ENCODE measurements at regions not wholly inside any gene's neighbourhood (a gene's known extent, or its start where the extent isn't known, plus 50 kb on each side); places are given as distances from the start of the nearest gene placed in this dataset.

DNA sequence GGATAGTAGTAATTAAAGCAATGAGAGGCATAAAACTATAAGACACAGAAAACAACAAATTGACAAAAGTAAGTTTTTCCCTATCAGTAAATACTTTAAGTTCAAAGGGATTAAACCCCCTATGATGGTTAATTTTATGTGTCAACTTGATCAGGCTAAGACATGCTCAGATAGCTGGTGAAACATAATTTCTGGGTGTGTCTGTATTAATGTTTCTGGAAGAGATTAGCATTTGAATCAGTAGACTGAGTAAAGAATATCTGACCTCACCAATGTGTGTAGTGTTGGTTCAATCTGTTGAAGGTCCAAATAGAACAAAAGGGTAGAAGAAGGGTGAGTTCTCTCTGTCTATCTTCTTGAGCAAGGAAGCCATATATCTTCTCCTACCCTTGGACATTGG is 283.3 kb upstream of the GRM7 start:
- no peak for DNase-seq (ENCODE audit: low read depth in 3 of 3)

DNA sequence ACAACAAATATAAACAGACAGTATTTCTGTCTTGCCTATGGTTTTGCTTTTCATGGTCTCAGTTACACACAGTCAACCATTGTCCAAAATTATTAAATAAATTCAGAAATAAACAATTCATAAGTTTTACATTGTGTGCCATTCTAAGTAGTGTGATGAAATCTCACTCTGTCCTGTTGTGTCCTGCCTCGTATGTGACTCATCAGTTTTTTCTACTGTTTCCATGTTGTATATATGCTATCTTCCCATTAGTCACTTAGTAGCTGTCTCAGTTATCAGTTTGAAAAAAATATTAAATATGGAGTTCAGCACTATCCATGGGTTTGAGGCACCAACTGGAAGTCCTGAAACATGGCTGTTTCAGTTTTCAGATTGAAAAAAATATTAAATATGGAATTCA is 282.4 kb upstream of the GRM7 start:
- no peak for DNase-seq (ENCODE audit: low read depth in 3 of 3)

DNA sequence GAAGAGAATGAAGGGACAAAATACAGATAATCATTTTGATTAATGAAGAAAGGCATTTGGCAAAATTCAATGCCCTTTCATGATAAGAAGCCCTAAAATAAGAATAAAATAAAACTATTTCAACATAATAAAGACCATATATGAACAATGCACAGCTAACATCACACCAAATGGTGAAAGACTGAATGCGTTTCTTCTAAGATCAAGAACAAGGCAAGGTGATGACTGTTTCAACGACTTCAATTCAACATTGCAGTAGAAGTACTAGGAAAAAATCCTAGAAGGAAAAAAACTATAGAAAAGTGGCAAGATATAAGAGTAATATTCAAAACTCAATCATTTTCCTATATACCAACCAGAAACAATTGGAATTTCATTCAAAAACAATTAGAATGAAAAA is 280.1 kb upstream of the GRM7 start:
- DNase-seq (ENCODE audit: low read depth in 3 of 3): no peak

DNA sequence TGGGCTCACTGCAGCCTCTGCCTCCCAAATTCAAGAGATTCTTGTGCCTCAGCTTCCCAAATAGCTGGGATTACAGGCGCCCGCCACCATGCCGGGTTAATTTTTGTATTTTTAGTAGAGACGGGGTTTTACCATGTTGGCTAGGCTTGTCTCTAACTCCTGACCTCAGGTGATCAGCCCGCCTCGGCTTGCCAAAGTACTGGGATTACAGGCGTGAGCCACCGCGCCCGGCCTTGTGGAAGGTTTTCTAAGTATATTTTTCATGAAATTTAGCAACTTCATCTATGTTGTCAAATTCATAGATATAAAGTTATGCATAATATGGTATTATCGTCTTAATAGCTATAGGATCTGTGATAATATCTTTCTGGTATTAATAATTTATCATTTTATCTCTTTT is 275.6 kb upstream of the GRM7 start:
- DNase-seq (ENCODE audit: low read depth in 3 of 3): no peak

DNA sequence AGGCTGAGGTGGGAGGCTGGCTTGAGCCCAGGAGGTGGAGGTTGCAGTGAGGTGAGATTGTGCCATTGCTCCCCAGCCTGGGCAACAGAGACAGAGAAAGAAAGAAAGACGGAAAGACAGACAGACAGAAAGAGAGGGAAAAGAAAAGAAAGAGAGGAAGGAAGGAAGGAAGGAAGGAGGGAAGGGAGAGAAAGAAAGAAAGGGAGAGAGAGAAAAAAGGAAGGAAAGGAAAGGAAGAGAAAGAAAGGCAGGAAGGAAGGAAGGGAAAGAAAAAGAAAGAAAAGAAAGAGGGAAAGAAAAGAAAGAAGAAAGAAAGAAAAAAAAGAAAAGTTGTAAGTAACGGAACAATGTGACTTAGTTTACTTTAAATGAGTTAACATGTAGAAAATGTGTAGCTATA is 260.7 kb upstream of the GRM7 start:
- no peak for DNase-seq (ENCODE audit: low read depth in 3 of 3)

DNA sequence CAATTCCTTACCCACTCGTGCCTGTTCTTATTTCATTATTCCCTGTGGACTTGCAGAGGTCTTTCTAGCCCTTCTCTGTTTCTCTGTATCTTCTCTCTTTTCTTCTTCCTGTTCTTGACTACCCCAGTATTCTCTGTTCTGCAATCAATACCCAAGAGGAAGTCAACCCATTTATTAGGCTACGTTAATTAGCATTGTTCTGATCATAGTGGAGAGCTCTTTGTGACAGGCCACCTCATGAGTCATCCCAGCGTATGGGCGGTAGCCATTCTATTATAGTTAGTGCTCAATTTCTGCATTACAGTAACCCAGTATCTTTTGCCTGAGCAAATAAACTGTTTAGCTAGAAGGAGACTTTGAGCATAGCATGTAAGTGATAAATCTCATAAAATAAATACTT is 259.5 kb upstream of the GRM7 start:
- no peak for DNase-seq (ENCODE audit: low read depth in 3 of 3)

DNA sequence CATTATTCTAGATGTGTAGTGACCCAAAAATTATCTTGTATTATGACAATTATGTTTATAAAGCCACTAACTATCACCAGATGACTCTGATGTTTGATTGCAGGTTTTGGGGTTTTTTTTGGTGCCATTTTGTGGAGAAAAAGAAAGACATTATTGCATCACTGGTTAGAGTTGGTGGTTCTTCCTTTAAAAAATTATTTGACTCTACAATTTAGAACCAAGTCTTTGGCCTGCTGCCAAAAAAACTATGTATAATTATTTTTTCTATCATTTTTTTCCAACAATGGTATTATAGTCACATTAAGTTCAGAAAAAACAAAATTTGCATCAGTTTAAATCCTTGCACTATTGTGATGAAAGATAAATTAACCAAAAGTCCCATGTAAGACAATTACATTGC is 258.6 kb upstream of the GRM7 start:
- DNase-seq (ENCODE audit: low read depth in 3 of 3): no peak

DNA sequence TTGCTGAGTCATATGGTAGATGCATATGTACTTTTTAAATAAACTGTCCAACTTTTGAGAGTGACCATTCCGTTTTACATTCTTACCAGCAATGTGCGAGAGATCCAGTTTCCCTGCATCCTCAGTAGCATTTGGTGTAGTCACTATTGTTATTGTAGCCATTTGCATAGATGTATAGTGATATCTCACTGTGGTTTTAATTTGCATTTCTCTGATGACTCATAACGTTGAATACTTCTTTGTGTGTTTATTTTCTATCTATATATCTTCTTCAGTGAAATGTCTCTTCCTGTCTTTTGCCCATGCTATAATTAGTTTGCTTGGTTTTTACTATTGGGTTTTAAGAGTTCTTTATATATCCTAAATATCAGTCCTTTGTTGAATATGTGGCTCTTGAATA is 255.7 kb upstream of the GRM7 start:
- no peak for DNase-seq (ENCODE audit: low read depth in 3 of 3)

DNA sequence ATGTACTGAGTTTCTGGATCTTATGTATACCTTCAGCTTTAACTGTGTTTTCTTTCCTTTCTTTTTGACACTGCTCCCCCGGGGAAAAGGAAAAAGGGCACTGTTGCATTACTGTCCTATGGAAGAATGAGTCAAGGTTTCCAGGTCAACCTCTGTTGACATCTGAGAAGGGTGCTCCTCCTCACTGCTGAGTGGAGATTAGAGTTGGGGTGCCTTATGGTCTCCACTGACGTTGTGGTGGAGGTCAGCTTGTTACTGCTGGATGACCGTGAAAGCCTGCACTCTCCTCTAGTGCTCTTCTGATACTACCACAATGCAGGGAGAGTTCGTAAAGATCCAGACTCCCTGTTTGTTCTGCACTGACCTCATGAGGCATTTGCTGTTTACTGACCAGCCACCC is 252.1 kb upstream of the GRM7 start:
- no peak for DNase-seq (ENCODE audit: low read depth in 3 of 3)

DNA sequence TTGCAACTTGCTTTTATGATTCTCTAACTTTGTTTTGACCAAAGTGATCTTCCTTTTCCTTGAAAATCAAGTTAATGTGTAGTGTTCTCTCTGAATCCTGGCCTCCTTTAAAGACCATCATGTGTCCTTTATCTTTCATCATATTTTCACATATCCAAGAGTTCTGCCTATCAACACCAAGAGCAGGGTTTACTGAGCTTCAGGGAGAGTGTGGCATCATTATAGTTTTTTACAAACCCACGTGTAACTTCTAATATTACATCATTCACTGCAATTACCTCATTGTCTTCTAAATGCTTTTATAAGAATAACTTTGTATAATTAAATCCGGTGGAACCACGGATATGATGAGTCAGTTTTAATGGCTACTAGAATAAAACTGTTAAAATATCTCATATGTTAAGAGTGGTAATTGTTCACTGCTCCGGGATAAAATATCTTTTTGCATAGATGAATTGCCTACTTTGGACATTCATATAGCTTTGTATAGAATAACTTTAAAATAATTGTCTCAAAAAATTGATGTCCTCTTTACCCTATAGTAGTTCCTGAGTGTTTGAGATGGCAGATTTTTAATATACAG is 248.8 kb upstream of the GRM7 start:
- DNase-seq (ENCODE audit: low read depth in 3 of 3): no peak

DNA sequence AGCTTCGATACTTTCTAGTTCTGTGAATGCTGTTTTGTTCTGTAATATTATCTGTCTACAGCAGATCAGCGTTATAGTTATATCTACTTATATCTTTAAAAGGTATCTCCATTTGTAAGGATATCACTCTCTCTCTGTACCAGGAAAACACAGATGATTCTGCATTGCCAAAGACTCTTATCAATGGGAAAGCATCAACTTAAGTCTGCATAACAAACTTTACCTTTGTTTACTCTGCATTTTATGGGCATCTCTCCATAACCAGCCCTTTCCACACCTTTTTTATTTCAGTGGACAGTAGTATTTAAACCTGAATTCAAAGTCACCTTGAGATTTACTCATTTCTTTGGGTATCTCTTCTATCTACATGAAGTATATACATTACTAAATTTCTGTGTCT is 238.7 kb upstream of the GRM7 start:
- no peak for DNase-seq (ENCODE audit: low read depth in 3 of 3)

DNA sequence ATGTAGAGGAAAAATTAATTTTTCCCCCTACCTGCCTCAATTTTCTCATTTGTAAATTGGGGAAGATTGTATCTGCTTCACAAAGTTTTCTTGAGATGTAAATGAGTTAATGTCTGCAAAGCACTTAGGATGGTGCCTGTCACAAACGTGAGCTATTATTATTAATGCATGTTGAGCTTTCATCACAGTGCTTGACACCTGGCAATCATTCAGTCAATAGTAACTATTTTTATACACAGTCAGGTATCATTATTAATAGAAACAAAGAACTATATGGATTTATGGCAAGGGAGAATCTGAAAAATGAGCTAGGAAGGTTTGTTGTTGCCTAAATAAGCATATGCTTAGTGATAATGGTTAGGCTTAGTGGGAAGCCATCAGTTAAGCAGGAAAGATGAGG is 238.2 kb upstream of the GRM7 start:
- DNase-seq (ENCODE audit: low read depth in 3 of 3): no peak

DNA sequence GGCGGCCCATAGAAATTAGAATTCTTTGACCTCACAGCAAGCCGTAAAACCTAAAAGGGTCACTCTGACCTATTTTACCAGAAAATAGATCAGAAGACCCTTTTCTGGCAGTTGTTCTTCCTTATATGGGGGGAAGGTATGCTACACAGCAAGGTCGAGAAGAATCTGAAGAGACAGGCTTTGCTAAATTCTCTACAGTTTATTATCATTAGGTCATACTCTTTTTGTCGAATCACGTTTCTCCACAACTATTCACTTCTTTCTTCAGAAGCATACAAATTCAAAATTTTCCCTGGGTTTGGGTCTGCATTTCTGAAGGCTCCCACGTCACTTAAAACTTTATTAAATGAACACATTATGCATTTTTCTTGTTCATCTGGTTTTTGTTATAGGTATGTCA is 229.5 kb upstream of the GRM7 start:
- no peak for DNase-seq (ENCODE audit: low read depth in 3 of 3)

DNA sequence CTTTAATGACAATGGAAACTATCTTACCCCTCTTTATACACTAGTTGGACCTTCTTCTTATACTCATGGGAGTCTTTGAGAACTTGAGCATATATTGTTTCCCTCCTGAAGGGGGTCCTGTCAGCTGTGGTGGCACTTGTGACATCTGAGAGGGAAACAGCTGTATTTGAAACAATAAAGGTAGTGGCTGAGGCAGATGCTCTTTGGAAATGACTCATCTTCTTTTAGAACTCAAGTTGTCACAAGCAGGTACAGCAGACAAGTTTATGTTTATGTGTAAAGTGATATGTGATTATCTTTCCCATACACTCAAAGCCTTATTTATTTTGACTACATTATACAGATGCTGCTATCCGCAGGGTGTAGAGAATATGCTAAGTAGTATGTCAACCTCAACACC is 220.0 kb upstream of the GRM7 start:
- no peak for DNase-seq (ENCODE audit: low read depth in 3 of 3)

DNA sequence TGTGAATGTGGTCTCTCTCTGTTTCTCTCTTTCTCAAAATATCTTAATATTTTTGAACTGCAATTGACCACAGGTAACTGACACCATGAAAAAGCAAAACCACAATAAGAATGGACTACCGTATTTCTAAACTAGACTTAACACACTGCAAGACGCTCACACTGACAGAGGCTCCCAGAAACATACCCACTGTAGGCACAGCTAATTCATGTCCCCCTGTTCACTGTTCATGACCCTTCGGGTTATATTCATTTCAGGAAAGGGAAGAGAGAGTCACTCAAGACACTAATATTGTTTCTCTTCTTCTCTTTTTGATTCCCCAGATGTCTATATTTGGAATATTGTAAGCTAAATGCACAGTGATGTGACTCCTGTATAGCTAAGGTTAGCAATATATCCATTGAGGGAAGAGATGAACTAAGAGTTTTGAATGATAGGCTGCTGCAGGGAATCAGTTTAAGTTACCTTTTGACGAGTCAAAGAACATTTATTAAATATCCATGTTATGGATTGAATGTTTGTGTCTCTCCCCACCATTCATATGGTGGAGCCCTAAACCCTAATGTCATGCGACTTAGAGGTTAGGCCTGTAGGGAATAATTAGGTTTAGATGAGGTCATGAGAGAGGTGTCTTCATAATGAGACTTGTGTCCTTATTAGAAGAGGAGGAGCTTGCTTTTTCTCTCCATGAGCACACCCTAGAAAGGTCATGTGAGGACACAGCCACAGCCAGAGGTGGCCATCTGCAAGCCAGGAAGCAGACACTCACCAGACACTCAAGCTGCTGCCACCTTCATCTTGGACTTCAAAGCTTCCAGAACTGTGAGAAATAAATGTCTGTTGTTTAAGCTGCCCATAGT is 216.6 kb upstream of the GRM7 start:
- DNase-seq (ENCODE audit: low read depth in 3 of 3): no peak

DNA sequence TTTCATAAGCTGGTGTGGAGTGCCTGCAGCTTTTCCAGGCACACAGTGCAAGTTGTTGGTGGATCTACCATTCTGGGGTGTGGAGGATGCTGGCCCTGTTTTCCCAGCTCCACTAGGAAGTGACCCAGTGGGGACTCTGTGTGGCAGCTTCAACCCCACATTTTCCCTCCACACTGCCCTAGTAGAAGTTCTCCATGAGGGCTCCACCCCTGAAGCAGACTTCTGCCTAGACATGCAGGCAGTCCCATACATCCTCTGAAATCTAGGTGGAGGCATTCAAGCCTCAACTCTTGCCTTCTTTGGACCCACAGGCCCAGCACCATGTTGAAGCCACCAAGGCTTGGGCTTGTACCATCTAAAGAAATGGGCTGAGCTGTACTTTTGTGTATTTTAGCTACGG is 206.2 kb upstream of the GRM7 start:
- DNase-seq (ENCODE audit: low read depth in 3 of 3): no peak

DNA sequence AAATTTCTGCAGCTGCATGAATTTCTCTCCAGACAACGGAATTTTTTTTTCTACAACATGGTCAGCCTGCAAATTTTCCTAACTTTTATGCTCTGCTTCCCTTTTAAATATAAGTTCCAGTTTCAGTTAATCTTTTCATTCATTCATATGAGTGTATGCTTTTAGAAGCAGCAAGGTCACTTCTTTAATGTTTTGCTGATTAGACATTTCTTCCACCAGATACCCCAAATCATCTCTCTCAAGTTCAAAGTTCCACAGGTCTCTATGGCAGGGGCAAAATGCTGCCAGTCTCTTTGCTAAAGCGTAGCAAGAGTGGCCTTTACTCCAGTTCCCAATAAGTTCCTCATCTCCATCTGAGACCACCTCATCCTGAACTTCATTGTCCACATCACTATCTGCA is 205.6 kb upstream of the GRM7 start:
- DNase-seq (ENCODE audit: low read depth in 3 of 3): no peak

DNA sequence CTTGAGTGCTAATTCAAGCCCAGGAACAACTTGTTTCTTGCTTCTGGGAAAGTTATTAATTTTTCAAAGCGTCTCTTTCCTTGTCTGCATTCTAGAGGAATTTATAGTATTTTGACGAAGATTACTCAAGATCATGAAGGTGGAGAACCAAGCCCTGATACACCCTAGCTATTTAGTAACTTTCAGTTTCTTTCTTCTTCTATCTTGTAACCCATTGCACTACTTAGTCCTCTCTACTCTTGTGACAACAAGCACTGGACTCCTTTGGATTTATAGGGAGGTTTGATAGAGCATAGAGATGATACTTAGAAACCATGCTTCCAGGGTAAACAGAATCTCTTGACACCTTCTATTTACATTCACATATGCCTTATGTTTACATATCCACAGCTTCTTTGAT is 203.3 kb upstream of the GRM7 start:
- DNase-seq (ENCODE audit: low read depth in 3 of 3): no peak

DNA sequence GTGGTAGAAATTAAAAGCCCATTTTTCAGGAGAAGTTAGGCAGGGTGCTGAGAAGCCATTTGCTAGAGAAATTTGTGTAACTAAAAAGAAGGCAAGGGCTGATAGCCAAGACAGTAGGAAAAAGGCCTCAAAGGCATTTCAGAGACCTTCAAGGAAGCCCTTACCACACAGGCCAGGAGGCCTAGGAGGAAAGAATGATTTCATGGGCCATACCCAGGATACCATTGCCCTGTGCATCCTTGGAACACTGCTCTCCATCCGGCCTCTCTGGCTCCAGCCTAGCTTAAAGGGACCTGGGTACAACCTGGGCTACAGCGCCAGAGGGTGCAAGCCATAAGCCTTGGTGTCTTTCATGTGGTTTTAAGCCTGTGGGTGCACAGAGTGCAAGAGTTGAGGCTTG is 193.6 kb upstream of the GRM7 start:
- DNase-seq (ENCODE audit: low read depth in 3 of 3): no peak

DNA sequence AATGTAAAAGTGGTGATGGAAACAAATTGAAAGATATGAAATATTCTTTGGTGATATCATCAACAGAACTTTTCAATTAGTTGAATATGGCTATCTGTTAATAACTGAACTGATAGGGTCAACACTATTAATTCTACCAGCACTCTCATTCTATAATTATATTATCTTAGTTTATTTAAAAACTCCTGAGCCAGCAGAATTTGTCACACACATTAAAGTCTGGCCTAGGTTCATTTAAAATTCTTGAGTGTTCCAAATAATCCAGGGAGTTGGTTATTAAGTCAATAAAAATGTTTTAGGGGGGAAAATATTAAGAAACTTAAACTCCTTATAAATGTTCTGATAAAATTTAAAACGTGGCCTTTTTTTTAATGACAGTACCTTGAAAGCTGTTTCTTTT is 189.6 kb upstream of the GRM7 start:
- no peak for DNase-seq (ENCODE audit: low read depth in 3 of 3)

DNA sequence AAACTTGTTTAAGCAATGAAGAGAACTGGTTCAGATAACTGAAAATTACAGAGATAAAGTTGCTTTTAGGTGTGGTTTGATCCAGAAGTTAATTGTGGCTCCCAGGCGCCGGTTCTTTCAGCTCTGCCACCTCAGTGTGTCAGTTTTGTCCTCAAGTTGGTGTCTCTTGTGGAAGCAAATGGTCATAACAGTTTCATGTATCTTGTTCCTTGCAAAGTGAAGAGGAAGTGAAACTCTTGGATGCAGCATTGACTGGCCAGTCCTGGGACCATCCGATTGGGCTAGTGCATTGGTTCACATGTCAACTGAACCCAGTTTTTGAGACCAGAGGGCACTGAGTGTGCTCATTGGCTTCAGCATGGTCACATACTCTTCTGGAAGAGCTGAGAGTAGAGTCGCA is 181.4 kb upstream of the GRM7 start:
- DNase-seq (ENCODE audit: low read depth in 3 of 3): no peak

DNA sequence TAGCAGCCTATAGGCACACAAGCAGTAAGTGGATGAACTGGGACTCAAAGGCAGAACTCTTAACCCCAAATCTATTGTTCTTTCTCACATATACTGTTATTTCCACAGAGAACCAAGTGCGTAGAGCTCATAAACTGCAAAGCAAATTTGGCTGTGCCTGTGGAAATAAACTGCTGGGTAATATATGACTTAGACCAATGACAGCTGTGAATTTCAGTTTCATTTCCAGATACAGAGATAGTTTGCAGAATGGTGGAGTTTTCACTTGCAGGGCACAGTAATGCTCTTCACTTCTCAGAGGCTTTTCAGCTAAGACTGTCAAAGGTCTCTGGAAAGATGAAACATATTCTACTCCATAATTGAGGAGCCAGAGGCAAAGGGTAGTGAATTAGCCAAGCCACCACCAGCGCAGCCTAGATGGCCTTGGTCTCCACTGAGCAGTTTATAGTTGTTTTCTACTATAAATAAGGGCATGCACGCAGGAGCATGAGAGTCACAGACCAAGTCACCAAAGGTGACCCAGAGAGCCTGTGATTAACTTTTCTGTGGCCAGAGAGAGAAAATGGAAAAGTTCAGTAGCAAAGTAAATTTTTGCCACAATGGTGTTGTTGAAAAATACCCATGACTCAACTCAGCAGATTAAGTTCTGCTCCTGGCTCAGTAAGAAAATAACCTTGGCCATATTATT is 180.7 kb upstream of the GRM7 start:
- no peak for DNase-seq (ENCODE audit: low read depth in 3 of 3)

DNA sequence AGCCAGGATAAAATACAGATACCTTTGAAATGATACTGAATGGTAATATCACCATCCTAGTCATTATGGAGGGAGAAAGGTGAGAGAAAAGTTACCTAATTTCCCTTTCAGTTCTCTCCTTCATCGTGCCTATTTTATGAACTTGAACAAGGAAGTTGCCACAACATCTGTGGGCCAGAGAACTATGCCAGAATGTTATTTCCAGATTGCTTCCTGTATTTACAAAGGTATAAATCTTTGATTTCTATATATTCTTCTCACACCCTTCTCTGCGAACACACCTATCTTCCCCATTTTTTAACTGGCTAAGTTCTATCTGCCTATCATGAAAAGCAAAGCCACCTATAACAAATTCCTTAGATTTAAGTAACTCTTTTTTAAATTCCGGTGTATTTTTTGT is 163.6 kb upstream of the GRM7 start:
- no peak for DNase-seq (ENCODE audit: low read depth in 3 of 3)

Data from stimulated activated CD4-positive, alpha-beta T cell treated with anti-CD3 and anti-CD28 coated beads, TNF-alpha, amount 100 ng/mL, for 24 hours (primary cell).